ENCODE measurements at regions not wholly inside any gene's neighbourhood (a gene's known extent, or its start where the extent isn't known, plus 50 kb on each side); places are given as distances from the start of the nearest gene placed in this dataset.

GRCh38 chr15:26433818-26434217 is 339.0 kb downstream of the GABRB3 start:
- TF ChIP-seq REST (IDR thresholded peaks at IDR 0.05; ENCODE audit: insufficient read depth in 1 of 2, low read depth in 2 of 2, low read length in 2 of 2), result no peak
- TF ChIP-seq POLR2AphosphoS5 (IDR thresholded peaks at IDR 0.05; ENCODE audit: low read depth, low read length), result no peak
- no peak for TF ChIP-seq TAF1 (IDR thresholded peaks at IDR 0.05; ENCODE audit: borderline replicate concordance, insufficient read depth, low read length)
- no peak for TF ChIP-seq SIN3A (IDR thresholded peaks at IDR 0.05; ENCODE audit: borderline replicate concordance, insufficient read depth, low read length)
